Gastrocnemius medialis (tissue), 4 donors: ENCODE measurements at regions not wholly inside any gene's neighbourhood (a gene's known extent, or its start where the extent isn't known, plus 50 kb on each side); places are given as distances from the start of the nearest gene placed in this dataset.

Source experiments
- ATAC-seq, 2 donors: fragments of 150-250 bp; one replicate each; pipeline ENCODE4 v1.9.1; 2016
- DNase-seq, 2 donors: peaks; one replicate each; pipeline ENCODE4 v3.0.0-alpha.2; 2019
- H3K27ac ChIP-seq, 4 donors: fragments of 200-600 bp; sonication (generic); 1 replicate in 1 of 4; 2 replicates in 3 of 4; pipeline ENCODE4 v1.5.1; 2016 to 2018; ENCODE audit warnings: mild to moderate bottlenecking in 2 of 4, moderate library complexity in 1 of 4
- H3K27me3 ChIP-seq, 3 donors: fragments of 200-600 bp; sonication (generic) in 2 of 3; 1 replicate in 1 of 3; 2 replicates in 2 of 3; pipeline versions ENCODE4 v1.5.1 to v1.6.0; 2016 to 2019; ENCODE audit warnings: mild to moderate bottlenecking in 1 of 3, moderate library complexity in 1 of 3
- H3K36me3 ChIP-seq, 2 donors: fragments of 200-600 bp; sonication (generic) in 1 of 2; one replicate each; pipeline ENCODE4 v1.5.1; 2017 to 2018
- H3K4me1 ChIP-seq, 2 donors: fragments of 200-600 bp; sonication (generic) in 1 of 2; one replicate each; pipeline ENCODE4 v1.5.1; 2016 to 2017; ENCODE audit warnings: mild to moderate bottlenecking in 2 of 2
- H3K4me3 ChIP-seq, 4 donors: fragments of 200-600 bp; sonication (generic) in 3 of 4; 1 replicate in 1 of 4; 2 replicates in 3 of 4; pipeline ENCODE4 v1.5.1; 2016 to 2019; ENCODE audit warnings: mild to moderate bottlenecking in 2 of 4
- H3K9me3 ChIP-seq, 3 donors: fragments of 200-600 bp; sonication (generic) in 2 of 3; 1 replicate in 1 of 3; 2 replicates in 2 of 3; pipeline ENCODE4 v1.5.1; 2016 to 2019
- CTCF ChIP-seq, 5 experiments: fragments of 450-650 bp in 3 of 5; fragments of 200-600 bp in 2 of 5; sonication (generic) in 2 of 5; IDR thresholded peaks in 4 of 5; conservative IDR thresholded peaks in 1 of 5; 1 replicate in 4 of 5; 2 replicates in 1 of 5; pipeline ENCODE4 v1.5.1; 2016 to 2019; ENCODE audit warnings: antibody characterized with exemption in 5 of 5, mild to moderate bottlenecking in 3 of 5, moderate library complexity in 3 of 5
- POLR2A ChIP-seq, 2 donors: fragments of 450-650 bp; IDR thresholded peaks; one replicate each; pipeline ENCODE4 v1.6.1; 2017; ENCODE audit warnings: antibody characterized with exemption in 2 of 2, mild to moderate bottlenecking in 2 of 2, moderate library complexity in 2 of 2
- in situ Hi-C, 4 donors: fragments of 200-750 bp; cut with MboI; loops; one replicate each; pipeline versions ENCODE4 v1.15.0 to v1.8.0; 2017; ENCODE audit warnings: low sequenced_read_pairs in 4 of 4
- intact Hi-C: fragments of 100-400 bp; cut with DNase I; formaldehyde crosslinking; loops from one replicate; pipeline ENCODE4 v1.15.1; 2023; ENCODE audit warnings: low total_unique reads

- no peak overlapping the region for H3K4me3 ChIP-seq
- DNase-seq (no peak), ATAC-seq (no peak)
- intact Hi-C loops (no loop called here), in situ Hi-C loops (no loop called here)
- no peaks in the 10 kb centered on the region for H3K9me3 ChIP-seq
- H3K27me3 ChIP-seq: no peaks in the 10 kb centered on the region
- H3K4me1 ChIP-seq: no peaks in the 10 kb centered on the region
- TF ChIP-seq CTCF (IDR thresholded peaks at IDR 0.05 in 4 of 5, conservative IDR thresholded peaks at IDR 0.05 in 1 of 5) (no peak), POLR2A (IDR thresholded peaks at IDR 0.05) (no peak)
- no peak overlapping the region for H3K27ac ChIP-seq
- no peaks in the 10 kb centered on the region for H3K36me3 ChIP-seq
Measured at GRCh38 chr2:147173798-147174197, 671.0 kb upstream of the ACVR2A start.

GRCh38 chr2:147173189-147173581 lies 671.6 kb upstream of the ACVR2A start:
- in situ Hi-C loops: no loop called here
- Histone ChIP-seq H3K9me3 (no peaks in the 10 kb centered on the region), H3K27me3 (no peaks in the 10 kb centered on the region), H3K36me3 (no peaks in the 10 kb centered on the region), H3K27ac (no peak overlapping the region), H3K4me3 (no peak overlapping the region), H3K4me1 (no peaks in the 10 kb centered on the region)
- DNase-seq (no peak), ATAC-seq (no peak)
- no peak for TF ChIP-seq CTCF (IDR thresholded peaks at IDR 0.05 in 4 of 5, conservative IDR thresholded peaks at IDR 0.05 in 1 of 5)
- no peak for TF ChIP-seq POLR2A (IDR thresholded peaks at IDR 0.05)
- intact Hi-C loops: no loop called here

- Histone ChIP-seq H3K36me3 (no peaks in the 10 kb centered on the region), H3K9me3 (no peaks in the 10 kb centered on the region), H3K27ac (no peak overlapping the region), H3K27me3 (no peaks in the 10 kb centered on the region), H3K4me1 (no peaks in the 10 kb centered on the region), H3K4me3 (no peak overlapping the region)
- ATAC-seq (no peak), DNase-seq (no peak)
- intact Hi-C loops (no loop called here), in situ Hi-C loops (no loop called here)
- TF ChIP-seq CTCF (IDR thresholded peaks at IDR 0.05 in 4 of 5, conservative IDR thresholded peaks at IDR 0.05 in 1 of 5) (no peak), POLR2A (IDR thresholded peaks at IDR 0.05) (no peak)
Measured at GRCh38 chr2:147172493-147173188, 672.2 kb upstream of the ACVR2A start.

DNA sequence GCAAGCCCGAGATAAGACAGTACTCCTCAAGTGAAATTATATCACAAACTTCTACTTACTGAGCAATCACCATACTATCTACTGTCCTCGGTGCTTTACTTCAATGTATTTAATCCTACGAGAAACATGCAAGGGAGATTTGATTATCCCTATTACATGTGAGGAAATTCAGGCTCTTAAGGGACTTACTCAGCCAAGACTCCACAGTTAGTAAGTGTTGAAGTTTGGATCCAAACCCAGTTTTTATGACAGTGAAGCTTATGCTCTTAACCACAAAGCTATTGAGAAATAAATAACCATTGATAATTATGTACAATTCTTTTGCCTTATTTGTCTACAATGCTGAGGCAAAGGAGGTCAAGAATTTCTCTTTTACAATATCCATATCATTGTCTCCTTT lies 672.9 kb upstream of the ACVR2A start:
- H3K27ac ChIP-seq: no peak overlapping the region
- no peaks in the 10 kb centered on the region for H3K4me1 ChIP-seq
- no peaks in the 10 kb centered on the region for H3K27me3 ChIP-seq
- no peaks in the 10 kb centered on the region for H3K9me3 ChIP-seq
- intact Hi-C loops: no loop called here
- no peak for ATAC-seq
- no peaks in the 10 kb centered on the region for H3K36me3 ChIP-seq
- TF ChIP-seq CTCF (IDR thresholded peaks at IDR 0.05 in 4 of 5, conservative IDR thresholded peaks at IDR 0.05 in 1 of 5) (no peak), POLR2A (IDR thresholded peaks at IDR 0.05) (no peak)
- DNase-seq: no peak
- no peak overlapping the region for H3K4me3 ChIP-seq
- in situ Hi-C loops: no loop called here

DNA sequence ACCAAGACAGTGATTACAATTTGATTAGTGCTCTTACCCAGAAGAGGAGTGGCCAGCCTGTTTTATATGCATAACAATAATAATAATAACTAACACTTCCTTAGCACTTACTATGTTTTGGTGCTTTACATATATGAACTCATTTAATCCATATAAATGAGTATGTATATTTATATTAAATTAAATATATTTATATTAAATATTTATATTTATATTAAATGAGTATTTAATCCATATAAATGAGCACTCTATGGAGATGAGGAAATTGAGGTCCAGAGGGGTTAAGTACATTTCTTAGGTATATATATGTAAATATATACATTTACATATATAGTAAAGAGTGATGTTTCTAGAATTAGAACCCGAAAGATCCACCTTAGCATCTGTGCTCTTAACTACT lies 673.9 kb upstream of the ACVR2A start:
- Histone ChIP-seq H3K36me3 (no peaks in the 10 kb centered on the region), H3K4me1 (no peaks in the 10 kb centered on the region), H3K9me3 (no peaks in the 10 kb centered on the region), H3K27ac (no peak overlapping the region), H3K4me3 (no peak overlapping the region), H3K27me3 (no peaks in the 10 kb centered on the region)
- TF ChIP-seq CTCF (IDR thresholded peaks at IDR 0.05 in 4 of 5, conservative IDR thresholded peaks at IDR 0.05 in 1 of 5) (no peak), POLR2A (IDR thresholded peaks at IDR 0.05) (no peak)
- DNase-seq: no peak
- no peak for ATAC-seq
- in situ Hi-C loops (no loop called here), intact Hi-C loops (no loop called here)
